Lung (tissue), 11 donors: ENCODE measurements at regions not wholly inside any gene's neighbourhood (a gene's known extent, or its start where the extent isn't known, plus 50 kb on each side); places are given as distances from the start of the nearest gene placed in this dataset.
A peak's percentile ranks its signal among the peaks of the same experiment; 100 is the strongest.

Source experiments
- ATAC-seq: fragments of 200-7000 bp; cut with Tn5 transposase; one replicate; pipeline ENCODE4 v1.9.1; 2020; ENCODE audit warnings: moderate number of reproducible peaks; ENCODE audit not compliant: insufficient read depth, low FRiP score
- DNase-seq, 3 donors: peaks; one replicate each; pipeline ENCODE4 v3.0.0-alpha.2; 2013 to 2017
- H3K27ac ChIP-seq, 2 donors: one replicate each; pipeline ENCODE4 v1.5.1; 2013; ENCODE audit warnings: mild to moderate bottlenecking in 2 of 2, moderate library complexity in 2 of 2, control low read depth in 1 of 2, inconsistent platforms in 1 of 2, low read depth in 1 of 2, low read length in 1 of 2
- H3K27me3 ChIP-seq, 3 donors: one replicate each; pipeline ENCODE4 v1.5.1; 2013; ENCODE audit warnings: low read length in 2 of 3; ENCODE audit not compliant: control insufficient read depth in 3 of 3, insufficient read depth in 3 of 3
- H3K36me3 ChIP-seq, 4 donors: one replicate each; pipeline ENCODE4 v1.5.1; 2013; ENCODE audit warnings: low read length in 4 of 4, mild to moderate bottlenecking in 1 of 4, moderate library complexity in 1 of 4; ENCODE audit not compliant: control insufficient read depth in 4 of 4, insufficient read depth in 4 of 4
- H3K4me1 ChIP-seq, 5 donors: one replicate each; pipeline ENCODE4 v1.5.1; 2013; ENCODE audit warnings: low read length in 5 of 5, mild to moderate bottlenecking in 2 of 5, moderate library complexity in 1 of 5; ENCODE audit not compliant: control insufficient read depth in 5 of 5, insufficient read depth in 5 of 5
- H3K4me3 ChIP-seq: one replicate; pipeline ENCODE4 v1.5.1; 2013; ENCODE audit warnings: mild to moderate bottlenecking, control low read depth, moderate library complexity
- H3K9ac ChIP-seq, 2 donors: one replicate each; pipeline ENCODE4 v1.5.1; 2013; ENCODE audit warnings: low read length in 2 of 2, control low read depth in 1 of 2; ENCODE audit not compliant: insufficient read depth in 1 of 2
- H3K9me3 ChIP-seq, 4 donors: one replicate each; pipeline ENCODE4 v1.5.1; 2013; ENCODE audit warnings: low read length in 3 of 4, mild to moderate bottlenecking in 1 of 4, moderate library complexity in 1 of 4; ENCODE audit not compliant: control insufficient read depth in 4 of 4, insufficient read depth in 3 of 4
- CTCF ChIP-seq: IDR thresholded peaks from 2 replicates; pipeline ENCODE4 v1.5.1; 2012; ENCODE audit warnings: mild to moderate bottlenecking; ENCODE audit errors: control extremely low read depth, extremely low read depth
- WGBS, 2 donors: extraction: QIAGEN DNeasy Blood & Tissue Kit; methylation state at CpG; one replicate each; pipeline ENCODE4 v1.1.7; 2013; 5-methylcytosine and 5-hydroxymethylcytosine counted together
- donor health status: control.
- donor health status: control.
- donor health status: Bipolar disorder and iron deficiency.
- donor health status: healthy.
- donor health status: DM: yes; HTN: yes; CAD: no.

- no peak for DNase-seq
- no peaks in the 10 kb centered on the region for H3K36me3 ChIP-seq
- no peak overlapping the region for H3K9ac ChIP-seq
- 94 to 96% methylated on average over 11 of the region's 11 CpGs for WGBS, 2 donors
- no peaks in the 10 kb centered on the region for H3K9me3 ChIP-seq
- no peak overlapping the region for H3K27ac ChIP-seq
- peaks cover 0 to 2% (median 0%) of the 10 kb centered on the region in 3 donors for H3K27me3 ChIP-seq
- ATAC-seq: no peak
- H3K4me1 ChIP-seq: peaks cover 0 to 8% (median 4%) of the 10 kb centered on the region in 5 donors
- no peak overlapping the region for H3K4me3 ChIP-seq
- TF ChIP-seq CTCF: no peak
Measured at GRCh38 chr7:84633-85020, 107.7 kb upstream of the FAM20C start.

GRCh38 chr7:85074-85882, 107.1 kb upstream of the FAM20C start:
- peaks cover 0 to 2% (median 0%) of the 10 kb centered on the region in 3 donors for H3K27me3 ChIP-seq
- no peak overlapping the region for H3K27ac ChIP-seq
- DNase-seq: peak in 2 of 3 donors; percentile 24 to 61
- H3K4me1 ChIP-seq: peaks cover 0 to 10% (median 7%) of the 10 kb centered on the region in 5 donors
- no peak for ATAC-seq
- WGBS, 2 donors: 66 to 79% methylated on average over 19 of the region's 19 CpGs
- H3K9me3 ChIP-seq: no peaks in the 10 kb centered on the region
- peak overlapping the region in 1 of 2 donors; percentile 42 for H3K9ac ChIP-seq
- no peak for TF ChIP-seq CTCF
- H3K4me3 ChIP-seq: no peak overlapping the region
- no peaks in the 10 kb centered on the region for H3K36me3 ChIP-seq

GRCh38 chr7:85883-86515, 106.4 kb upstream of the FAM20C start:
- DNase-seq (no peak), ATAC-seq (no peak)
- no peaks in the 10 kb centered on the region for H3K9me3 ChIP-seq
- peaks cover 0 to 2% (median 0%) of the 10 kb centered on the region in 3 donors for H3K27me3 ChIP-seq
- H3K36me3 ChIP-seq: no peaks in the 10 kb centered on the region
- H3K4me1 ChIP-seq: peaks cover 0 to 14% (median 11%) of the 10 kb centered on the region in 5 donors
- H3K27ac ChIP-seq: no peak overlapping the region
- H3K4me3 ChIP-seq: no peak overlapping the region
- WGBS, 2 donors: 88 to 96% methylated on average over 11 of the region's 11 CpGs
- no peak for TF ChIP-seq CTCF
- H3K9ac ChIP-seq: no peak overlapping the region
